ENCODE measurements at regions not wholly inside any gene's neighbourhood (a gene's known extent, or its start where the extent isn't known, plus 50 kb on each side); places are given as distances from the start of the nearest gene placed in this dataset.

DNA sequence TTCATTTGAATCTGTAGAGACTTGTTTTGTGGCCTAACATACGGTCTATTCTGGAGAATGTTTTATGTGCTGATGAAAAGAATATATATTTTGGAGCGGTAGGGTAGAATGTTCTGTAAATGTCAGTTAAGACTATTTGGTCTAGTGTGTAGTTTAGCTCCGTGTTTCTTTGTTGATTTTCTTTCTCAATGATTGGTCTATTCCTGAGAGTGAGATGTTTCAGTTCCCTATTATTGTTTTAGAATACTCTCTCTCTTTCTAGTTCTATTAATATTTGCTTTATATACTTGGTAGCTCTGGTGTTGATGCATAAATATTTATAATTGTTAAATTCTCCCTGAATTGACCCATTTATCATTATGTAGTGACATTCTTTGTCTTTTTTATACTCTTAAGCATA is 236.5 kb downstream of the GLUD2 start:
- H3K27me3 Mint-ChIP-seq: no peaks in the 10 kb centered on the region
- ATAC-seq (ENCODE audit: low read depth in 2 of 2): no peak
- H3K4me3 Mint-ChIP-seq: no peak overlapping the region
- H3K9me3 Mint-ChIP-seq: peaks cover 12 to 34% (median 21%) of the 10 kb centered on the region in 7 donors
- no peaks in the 10 kb centered on the region for H3K4me1 Mint-ChIP-seq
- H3K27ac Mint-ChIP-seq: no peak overlapping the region
- DNase-seq: no peak
- H3K36me3 Mint-ChIP-seq: peaks cover 0 to 7% of the 10 kb centered on the region in 2 donors

GRCh38 chrX:121298499-121298898 is 251.1 kb downstream of the GLUD2 start:
- ATAC-seq (ENCODE audit: low read depth in 2 of 2) (no peak), DNase-seq (no peak)
- no peaks in the 10 kb centered on the region for H3K4me1 Mint-ChIP-seq
- no peaks in the 10 kb centered on the region for H3K27me3 Mint-ChIP-seq
- no peak overlapping the region for H3K4me3 Mint-ChIP-seq
- no peak overlapping the region for H3K27ac Mint-ChIP-seq
- peaks cover 0 to 2% (median 0%) of the 10 kb centered on the region in 7 donors for H3K9me3 Mint-ChIP-seq
- no peaks in the 10 kb centered on the region for H3K36me3 Mint-ChIP-seq

DNA sequence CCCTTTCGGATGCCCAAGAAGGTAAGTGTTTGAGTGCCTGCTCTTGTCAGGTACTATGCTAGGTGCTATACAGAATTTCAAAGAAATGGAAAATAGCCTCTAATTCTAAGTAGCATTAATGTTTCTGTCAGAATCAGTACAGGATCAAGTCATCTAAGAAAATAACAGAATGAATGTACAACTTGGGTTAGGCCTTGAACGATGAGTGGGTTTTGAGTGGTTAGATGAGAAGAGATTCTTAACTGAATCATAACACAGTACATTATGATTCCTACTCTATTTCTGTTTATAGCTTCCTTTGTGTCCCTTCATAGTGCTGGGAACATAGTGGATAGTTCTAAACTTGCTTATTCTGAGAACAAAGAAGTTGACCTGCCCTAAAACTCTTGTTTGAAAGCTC is 253.9 kb downstream of the GLUD2 start:
- no peak for ATAC-seq (ENCODE audit: low read depth in 2 of 2)
- H3K9me3 Mint-ChIP-seq: peaks cover 0 to 2% (median 0%) of the 10 kb centered on the region in 7 donors
- no peak for DNase-seq

DNA sequence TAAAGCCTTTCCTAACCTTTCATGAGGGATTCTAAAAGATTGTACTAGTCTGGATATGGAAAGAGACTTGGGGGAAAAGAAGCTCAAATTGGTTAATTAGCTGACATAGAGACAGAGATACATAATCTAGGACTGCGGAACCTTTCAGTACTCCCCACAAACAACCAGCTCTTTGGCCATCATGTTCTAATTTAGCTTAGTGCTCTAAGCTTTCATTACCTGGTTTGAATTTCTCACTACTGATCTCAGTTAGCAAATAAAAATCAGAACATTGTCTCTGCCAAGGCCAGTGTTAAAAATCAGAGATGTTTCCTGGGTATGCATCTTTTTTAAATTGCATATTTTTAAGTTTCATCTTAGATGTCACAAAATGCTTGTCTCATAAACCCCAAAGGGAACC is 254.4 kb downstream of the GLUD2 start:
- H3K4me1 Mint-ChIP-seq: no peaks in the 10 kb centered on the region
- DNase-seq: no peak
- no peaks in the 10 kb centered on the region for H3K36me3 Mint-ChIP-seq
- no peak for ATAC-seq (ENCODE audit: low read depth in 2 of 2)
- H3K27me3 Mint-ChIP-seq: no peaks in the 10 kb centered on the region
- H3K4me3 Mint-ChIP-seq: no peak overlapping the region
- H3K9me3 Mint-ChIP-seq: peaks cover 0 to 2% (median 0%) of the 10 kb centered on the region in 7 donors
- no peak overlapping the region for H3K27ac Mint-ChIP-seq

More for the DNA sequence above, 253.9 kb downstream of the GLUD2 start:
- Mint-ChIP-seq H3K4me3 (no peak overlapping the region), H3K27ac (no peak overlapping the region), H3K36me3 (no peaks in the 10 kb centered on the region), H3K4me1 (no peaks in the 10 kb centered on the region), H3K27me3 (no peaks in the 10 kb centered on the region)

DNA sequence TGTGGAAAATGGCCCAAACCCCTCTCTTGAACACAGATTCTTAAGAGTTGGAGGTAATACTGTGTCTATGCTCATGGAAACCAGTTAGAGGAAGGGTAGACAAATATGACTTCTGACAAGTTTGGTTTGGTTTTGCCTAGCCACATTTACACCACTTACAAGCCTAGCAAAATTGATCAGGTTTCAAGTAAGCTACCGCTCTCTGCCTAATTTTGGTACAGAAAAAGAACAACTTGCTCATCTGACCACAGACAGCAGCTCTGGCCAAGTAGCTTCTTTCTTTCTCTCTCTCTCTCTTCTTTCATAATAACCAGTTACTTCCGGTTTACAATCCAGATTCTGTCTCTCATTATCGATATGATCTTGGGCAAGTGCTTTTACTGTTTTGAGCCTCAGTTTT is 260.0 kb downstream of the GLUD2 start:
- Mint-ChIP-seq H3K36me3 (no peaks in the 10 kb centered on the region), H3K4me3 (no peak overlapping the region), H3K27ac (no peak overlapping the region), H3K27me3 (peaks cover 0 to 11% (median 0%) of the 10 kb centered on the region in 3 donors), H3K4me1 (no peaks in the 10 kb centered on the region), H3K9me3 (no peaks in the 10 kb centered on the region)
- DNase-seq (no peak), ATAC-seq (ENCODE audit: low read depth in 2 of 2) (no peak)

GRCh38 chrX:121308276-121308805 is 260.9 kb downstream of the GLUD2 start:
- Mint-ChIP-seq H3K27me3 (peaks cover 0 to 11% (median 0%) of the 10 kb centered on the region in 3 donors), H3K4me3 (no peak overlapping the region), H3K36me3 (no peaks in the 10 kb centered on the region), H3K9me3 (no peaks in the 10 kb centered on the region), H3K4me1 (no peaks in the 10 kb centered on the region), H3K27ac (no peak overlapping the region)
- no peak for ATAC-seq (ENCODE audit: low read depth in 2 of 2)
- no peak for DNase-seq

DNA sequence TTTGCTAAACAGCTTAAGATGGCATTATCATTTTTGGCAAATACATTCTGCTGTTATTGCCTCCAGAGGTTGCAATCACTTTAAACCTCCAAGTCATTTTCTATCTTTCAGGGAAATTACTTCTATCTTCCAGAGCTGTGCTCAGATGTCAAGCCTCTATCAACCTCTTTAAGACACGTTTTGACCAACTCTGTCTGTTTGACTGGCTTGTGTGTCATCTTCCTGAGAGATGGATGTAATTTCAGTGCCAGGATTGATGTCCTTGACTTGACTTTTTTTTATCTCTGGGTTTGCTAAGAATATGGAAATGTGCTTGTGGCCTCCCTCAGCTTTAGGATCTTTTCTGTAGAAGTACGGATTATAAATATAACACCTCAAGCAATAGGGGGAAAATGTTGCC is 263.4 kb downstream of the GLUD2 start:
- H3K9me3 Mint-ChIP-seq: no peaks in the 10 kb centered on the region
- H3K27me3 Mint-ChIP-seq: peaks cover 0 to 11% (median 0%) of the 10 kb centered on the region in 3 donors
- no peak overlapping the region for H3K27ac Mint-ChIP-seq
- no peak overlapping the region for H3K4me3 Mint-ChIP-seq
- DNase-seq (no peak), ATAC-seq (ENCODE audit: low read depth in 2 of 2) (no peak)
- no peaks in the 10 kb centered on the region for H3K4me1 Mint-ChIP-seq
- no peaks in the 10 kb centered on the region for H3K36me3 Mint-ChIP-seq

GRCh38 chrX:121320441-121320840 is 273.0 kb downstream of the GLUD2 start:
- H3K27me3 Mint-ChIP-seq: peaks cover 5 to 9% (median 7%) of the 10 kb centered on the region in 3 donors
- DNase-seq: no peak
- H3K27ac Mint-ChIP-seq: no peak overlapping the region
- ATAC-seq (ENCODE audit: low read depth in 2 of 2): no peak
- H3K4me1 Mint-ChIP-seq: no peaks in the 10 kb centered on the region
- no peak overlapping the region for H3K4me3 Mint-ChIP-seq
- H3K36me3 Mint-ChIP-seq: no peaks in the 10 kb centered on the region
- H3K9me3 Mint-ChIP-seq: peaks cover 0 to 1% (median 0%) of the 10 kb centered on the region in 7 donors

- no peak overlapping the region for H3K27ac Mint-ChIP-seq
- DNase-seq: no peak
- peaks cover 5 to 9% (median 7%) of the 10 kb centered on the region in 3 donors for H3K27me3 Mint-ChIP-seq
- no peak for ATAC-seq (ENCODE audit: low read depth in 2 of 2)
- no peaks in the 10 kb centered on the region for H3K4me1 Mint-ChIP-seq
- no peaks in the 10 kb centered on the region for H3K36me3 Mint-ChIP-seq
- H3K4me3 Mint-ChIP-seq: no peak overlapping the region
- peaks cover 0 to 1% (median 0%) of the 10 kb centered on the region in 7 donors for H3K9me3 Mint-ChIP-seq
These were observed 274.7 kb downstream of the GLUD2 start for GRCh38 chrX:121322159-121322558.

DNA sequence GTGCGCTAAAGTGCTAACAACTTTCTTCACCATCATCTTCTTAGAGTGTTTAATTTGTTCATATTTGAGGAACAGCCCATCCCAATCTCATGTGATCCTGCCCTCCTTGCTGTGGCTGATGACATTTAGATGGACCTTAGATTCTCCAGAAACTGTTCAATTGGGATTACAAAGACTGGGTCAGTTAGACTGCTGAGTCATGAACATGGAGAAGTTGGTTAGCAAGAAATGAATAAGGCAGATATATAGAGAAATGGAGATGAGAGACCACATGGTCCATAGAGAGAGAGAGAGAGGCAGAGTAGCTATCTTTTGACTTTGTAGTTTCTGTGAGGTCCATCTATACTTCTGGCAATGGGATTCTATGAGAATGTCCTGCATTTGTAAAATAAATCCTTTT is 275.9 kb downstream of the GLUD2 start:
- DNase-seq: no peak
- no peak overlapping the region for H3K4me3 Mint-ChIP-seq
- H3K27ac Mint-ChIP-seq: no peak overlapping the region
- H3K27me3 Mint-ChIP-seq: peaks cover 5 to 9% (median 7%) of the 10 kb centered on the region in 3 donors
- H3K9me3 Mint-ChIP-seq: peaks cover 0 to 1% (median 0%) of the 10 kb centered on the region in 7 donors
- ATAC-seq (ENCODE audit: low read depth in 2 of 2): no peak
- no peaks in the 10 kb centered on the region for H3K36me3 Mint-ChIP-seq
- no peaks in the 10 kb centered on the region for H3K4me1 Mint-ChIP-seq

DNA sequence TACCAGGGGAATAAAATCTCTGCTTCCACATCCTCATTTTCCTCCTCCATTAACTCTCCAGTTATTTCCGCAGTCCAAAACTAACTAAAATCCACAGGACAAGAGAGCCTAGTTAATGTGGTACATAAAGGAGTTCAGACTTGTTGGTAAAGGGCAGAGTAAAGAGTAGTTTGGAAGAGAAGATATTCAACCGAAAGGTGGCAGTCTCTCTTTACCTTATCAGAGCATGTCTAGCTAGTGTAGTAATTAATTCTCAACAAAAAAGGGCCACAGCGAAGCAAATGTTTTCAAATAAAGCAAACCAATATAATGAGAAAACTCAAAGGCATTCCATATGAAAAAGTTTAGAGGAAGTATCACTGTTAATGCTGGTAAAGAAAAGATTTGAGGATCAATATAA is 286.5 kb downstream of the GLUD2 start:
- H3K27me3 Mint-ChIP-seq: no peaks in the 10 kb centered on the region
- H3K9me3 Mint-ChIP-seq: peaks cover 0 to 2% (median 0%) of the 10 kb centered on the region in 7 donors
- no peak overlapping the region for H3K27ac Mint-ChIP-seq
- ATAC-seq (ENCODE audit: low read depth in 2 of 2): no peak
- no peak for DNase-seq
- H3K4me3 Mint-ChIP-seq: no peak overlapping the region
- H3K4me1 Mint-ChIP-seq: no peaks in the 10 kb centered on the region
- no peaks in the 10 kb centered on the region for H3K36me3 Mint-ChIP-seq

DNA sequence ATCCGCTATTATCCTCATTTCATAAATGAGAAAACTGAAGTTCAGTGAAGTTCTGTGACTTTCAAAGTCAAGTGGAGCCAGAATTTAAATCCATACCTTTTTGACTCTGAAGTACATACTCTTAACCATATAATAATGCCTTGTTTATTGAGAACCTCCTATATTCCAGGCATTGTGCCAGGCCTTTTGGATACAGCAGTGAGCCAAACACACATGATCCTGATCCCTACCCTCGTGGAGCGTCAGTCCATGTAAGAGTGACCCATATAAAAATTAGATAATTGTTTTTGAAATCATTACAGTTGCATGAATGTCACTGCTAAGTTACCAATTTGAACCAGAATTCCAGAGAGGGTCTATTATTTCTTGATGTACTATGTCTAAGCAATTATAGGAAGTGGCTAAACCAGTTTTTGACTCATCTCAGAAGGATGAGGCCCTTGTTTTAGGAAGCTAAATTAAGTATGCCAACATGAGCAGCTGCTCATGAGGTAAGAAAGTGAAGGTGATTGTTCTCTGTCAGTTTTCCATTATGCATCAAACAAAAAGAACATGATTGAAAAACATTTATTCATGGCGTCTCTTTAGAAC is 289.5 kb downstream of the GLUD2 start:
- H3K9me3 Mint-ChIP-seq: peaks cover 0 to 2% (median 0%) of the 10 kb centered on the region in 7 donors
- H3K36me3 Mint-ChIP-seq: no peaks in the 10 kb centered on the region
- no peak for DNase-seq
- H3K4me3 Mint-ChIP-seq: no peak overlapping the region
- H3K27ac Mint-ChIP-seq: no peak overlapping the region
- no peaks in the 10 kb centered on the region for H3K4me1 Mint-ChIP-seq
- no peaks in the 10 kb centered on the region for H3K27me3 Mint-ChIP-seq
- no peak for ATAC-seq (ENCODE audit: low read depth in 2 of 2)

DNA sequence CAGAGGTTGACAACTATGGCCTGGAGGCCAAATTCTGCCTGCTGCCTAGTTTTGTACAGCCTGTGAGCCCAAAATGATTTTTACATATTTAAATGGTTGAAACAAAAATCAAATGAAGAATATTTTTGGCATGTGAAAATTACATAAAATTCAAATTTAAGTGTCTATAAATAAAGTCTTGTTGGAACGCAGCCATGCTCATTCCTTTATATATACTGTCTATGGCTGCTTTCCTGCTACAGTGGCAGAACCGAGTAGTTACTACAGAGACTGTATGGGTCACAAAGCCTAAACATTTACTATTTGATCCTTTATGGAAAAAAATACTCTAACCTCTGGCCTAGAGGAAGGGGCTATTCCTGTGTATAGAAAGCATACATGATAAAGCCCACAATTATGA is 290.4 kb downstream of the GLUD2 start:
- ATAC-seq (ENCODE audit: low read depth in 2 of 2) (no peak), DNase-seq (no peak)
- Mint-ChIP-seq H3K36me3 (no peaks in the 10 kb centered on the region), H3K4me1 (no peaks in the 10 kb centered on the region), H3K27me3 (no peaks in the 10 kb centered on the region), H3K4me3 (no peak overlapping the region), H3K27ac (no peak overlapping the region), H3K9me3 (peaks cover 0 to 2% (median 0%) of the 10 kb centered on the region in 7 donors)

DNA sequence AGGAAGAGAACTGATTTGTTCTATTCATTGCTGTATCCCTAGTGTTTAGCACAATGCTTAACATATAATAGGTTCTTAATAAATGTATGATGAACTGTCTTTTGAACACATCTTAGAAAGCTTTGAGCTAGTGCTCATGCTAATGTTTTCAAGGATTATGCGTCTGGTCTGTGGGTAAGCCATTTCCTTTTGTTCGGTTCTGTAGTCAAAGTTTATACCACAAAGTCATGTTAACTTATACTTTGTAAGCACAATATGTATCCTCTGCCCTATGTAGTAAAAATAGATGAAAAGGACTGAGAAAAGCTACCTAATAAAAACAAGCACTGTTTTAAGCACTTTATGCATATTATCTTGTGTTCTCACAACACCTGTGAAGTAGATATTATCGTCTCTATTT is 301.9 kb downstream of the GLUD2 start:
- Mint-ChIP-seq H3K9me3 (peaks cover 0 to 15% (median 6%) of the 10 kb centered on the region in 7 donors), H3K4me1 (no peaks in the 10 kb centered on the region)
- no peak for ATAC-seq (ENCODE audit: low read depth in 2 of 2)

More for the DNA sequence above, 301.9 kb downstream of the GLUD2 start:
- DNase-seq: no peak
- H3K36me3 Mint-ChIP-seq: no peaks in the 10 kb centered on the region
- no peak overlapping the region for H3K4me3 Mint-ChIP-seq
- peaks cover 0 to 14% (median 6%) of the 10 kb centered on the region in 3 donors for H3K27me3 Mint-ChIP-seq
- H3K27ac Mint-ChIP-seq: no peak overlapping the region

Measured in naive B cell (primary cell).